ENCODE measurements at regions not wholly inside any gene's neighbourhood (a gene's known extent, or its start where the extent isn't known, plus 50 kb on each side); places are given as distances from the start of the nearest gene placed in this dataset.

- TF ChIP-seq CTCF (conservative IDR thresholded peaks at IDR 0.05), result no peak
- Histone ChIP-seq H3K79me1 (ENCODE audit: insufficient read depth, low read depth, low read length, poor library complexity, severe bottlenecking) (no peaks in the 10 kb centered on the region), H3K27me3 (ENCODE audit: insufficient read depth, low read length) (no peaks in the 10 kb centered on the region), H3K23me2 (ENCODE audit: insufficient read length, low read depth, low read length, poor library complexity, severe bottlenecking) (no peaks in the 10 kb centered on the region), H4K91ac (ENCODE audit: insufficient read length, low read depth, low read length) (no peak overlapping the region), H2BK20ac (ENCODE audit: low read depth, low read length, poor library complexity, severe bottlenecking) (no peak overlapping the region), H3K56ac (ENCODE audit: insufficient read length, low read depth, low read length) (no peak overlapping the region), H2BK12ac (ENCODE audit: insufficient read length, low read depth, low read length) (no peak overlapping the region), H3K23ac (ENCODE audit: insufficient read length, low read depth, low read length) (no peak overlapping the region), H3K4ac (ENCODE audit: low read depth, low read length) (no peak overlapping the region), H2BK15ac (ENCODE audit: low read depth, low read length) (no peak overlapping the region), H2BK5ac (ENCODE audit: insufficient read length, low read length) (no peak overlapping the region), H4K5ac (ENCODE audit: insufficient read length, low read depth, low read length) (no peak overlapping the region), H3K4me2 (ENCODE audit: insufficient read depth, insufficient read length, low read length) (no peak overlapping the region), H3K27ac (ENCODE audit: insufficient read length, low read depth, low read length) (no peak overlapping the region), H4K8ac (replicated peaks; ENCODE audit: insufficient read length, low read depth, low read length) (no peak overlapping the region), H2AFZ (ENCODE audit: low read length) (no peak overlapping the region), H3T11ph (ENCODE audit: low read length) (no peak overlapping the region), H3K14ac (ENCODE audit: insufficient read depth, low read length) (no peak overlapping the region), H4K20me1 (ENCODE audit: control insufficient read depth, insufficient read depth, insufficient read length) (no peaks in the 10 kb centered on the region), H3K9ac (ENCODE audit: extremely low read depth, insufficient read length, low read length) (no peak overlapping the region), H3K9me3 (ENCODE audit: control insufficient read depth, low read depth, low read length) (no peaks in the 10 kb centered on the region), H2BK120ac (ENCODE audit: low read depth, low read length, poor library complexity, severe bottlenecking) (no peak overlapping the region), H3K18ac (ENCODE audit: insufficient read length, low read depth, low read length) (no peak overlapping the region), H3K79me2 (ENCODE audit: insufficient read depth, low read length) (no peaks in the 10 kb centered on the region), H2AK5ac (ENCODE audit: insufficient read length, low read length) (no peak overlapping the region), H3K4me1 (ENCODE audit: insufficient read depth, low read length) (no peaks in the 10 kb centered on the region)
- H3K36me3 Mint-ChIP-seq (ENCODE audit: insufficient read depth in 1 of 3, low read depth in 3 of 3), result peaks cover 2 to 26% (median 12%) of the 10 kb centered on the region in 3 experiments; a peak in 6 of 7 replicates
- peaks cover 7 to 16% of the 10 kb centered on the region in 2 experiments; a peak in 4 of 5 replicates for H3K9me3 Mint-ChIP-seq
- no peak overlapping the region for H3K27ac Mint-ChIP-seq
- WGBS (ENCODE audit: extremely low coverage, insufficient read length, low lambda C conversion rate), result no CpG with 5 or more reads among the region's 2 CpGs
- H3K4me3 Mint-ChIP-seq, result no peak overlapping the region
- no peaks in the 10 kb centered on the region for H3K27me3 Mint-ChIP-seq (ENCODE audit: low read depth)
- no peak for DNase-seq
- H3K4me1 Mint-ChIP-seq, result peaks cover 0 to 3% of the 10 kb centered on the region in 2 experiments; a peak in 3 of 4 replicates
These were observed 1037.5 kb downstream of the TBL1XR1 start for GRCh38 chr3:176159796-176160195.

Data from H9 (cell line).